DMS153 treated with DMSO at 0.1 percent for 48 hours (cell line): ENCODE measurements at regions not wholly inside any gene's neighbourhood (a gene's known extent, or its start where the extent isn't known, plus 50 kb on each side); places are given as distances from the start of the nearest gene placed in this dataset.
"Not testable (repeated sequence)": the region's sequence is repeated elsewhere in the genome, so short reads cannot be mapped to it uniquely, and the experiment has no call there.

Experiments
- DNase-seq: peaks from one replicate; lab custom pipeline; 2025; ENCODE audit not compliant: unreplicated experiment; lab: John Stamatoyannopoulos, UW

GRCh38 chr3:166688665-166689064 lies 691.4 kb downstream of the ZBBX start:
- no peak for DNase-seq

GRCh38 chr3:166685246-166685645 lies 694.9 kb downstream of the ZBBX start:
- DNase-seq = no peak

- not testable (repeated sequence) for DNase-seq
Observed at GRCh38 chr3:166684077-166684476, 696.0 kb downstream of the ZBBX start.

GRCh38 chr3:166669781-166670180 lies 710.3 kb downstream of the ZBBX start:
- no peak for DNase-seq

- DNase-seq = no peak
Observed at GRCh38 chr3:166663194-166663593, 716.9 kb downstream of the ZBBX start.

GRCh38 chr3:166661621-166662020 lies 718.5 kb downstream of the ZBBX start:
- DNase-seq = no peak

GRCh38 chr3:166660962-166661361 lies 719.1 kb downstream of the ZBBX start:
- DNase-seq = no peak

- no peak for DNase-seq
Observed at GRCh38 chr3:166637984-166638530, 742.0 kb downstream of the ZBBX start.

- no peak for DNase-seq
Observed at GRCh38 chr3:166634091-166634746, 745.9 kb downstream of the ZBBX start.

- DNase-seq = no peak
Observed at GRCh38 chr3:166630190-166630589, 749.9 kb downstream of the ZBBX start.

- DNase-seq = no peak
Observed at GRCh38 chr3:166613365-166613764, 766.7 kb downstream of the ZBBX start.

- DNase-seq = not testable (repeated sequence)
Observed at GRCh38 chr3:166612761-166613160, 767.3 kb downstream of the ZBBX start.

GRCh38 chr3:166607933-166608521 lies 770.8 kb upstream of the BCHE start:
- DNase-seq = no peak

- DNase-seq = no peak
Observed at GRCh38 chr3:166606988-166607387, 769.8 kb upstream of the BCHE start.

- no peak for DNase-seq
Observed at GRCh38 chr3:166593776-166594175, 756.6 kb upstream of the BCHE start.

GRCh38 chr3:166582236-166582635 lies 745.0 kb upstream of the BCHE start:
- no peak for DNase-seq

GRCh38 chr3:166580561-166580960 lies 743.3 kb upstream of the BCHE start:
- DNase-seq = no peak

- no peak for DNase-seq
Observed at GRCh38 chr3:166575161-166575560, 737.9 kb upstream of the BCHE start.

GRCh38 chr3:166571686-166572085 lies 734.5 kb upstream of the BCHE start:
- not testable (repeated sequence) for DNase-seq

- DNase-seq = no peak
Observed at GRCh38 chr3:166570102-166570501, 732.9 kb upstream of the BCHE start.

- DNase-seq = no peak
Observed at GRCh38 chr3:166569589-166569988, 732.4 kb upstream of the BCHE start.

- no peak for DNase-seq
Observed at GRCh38 chr3:166560253-166560652, 723.0 kb upstream of the BCHE start.

GRCh38 chr3:166556955-166557354 lies 719.7 kb upstream of the BCHE start:
- DNase-seq = no peak
